Right atrium auricular region (tissue), 2 donors: ENCODE measurements at regions not wholly inside any gene's neighbourhood (a gene's known extent, or its start where the extent isn't known, plus 50 kb on each side); places are given as distances from the start of the nearest gene placed in this dataset.
"Not testable (repeated sequence)": the region's sequence is repeated elsewhere in the genome, so short reads cannot be mapped to it uniquely, and the experiment has no call there.

Experiments used
- DNase-seq: peaks from one replicate; pipeline ENCODE4 v3.0.0-alpha.2; 2019; ENCODE audit warnings: low spot score
- H3K27ac ChIP-seq, 2 donors: fragments of 200-600 bp; sonication (generic); 1 replicate in 1 of 2; 2 replicates in 1 of 2; pipeline ENCODE4 v1.5.1; 2016 to 2019
- H3K27me3 ChIP-seq, 2 donors: fragments of 200-600 bp; sonication (generic); one replicate each; pipeline versions ENCODE4 v1.5.1 to v1.6.0; 2017 to 2019
- H3K36me3 ChIP-seq: fragments of 200-600 bp; sonication (generic); one replicate; pipeline ENCODE4 v1.5.1; 2016
- H3K4me1 ChIP-seq, 2 donors: fragments of 200-600 bp; sonication (generic); one replicate each; pipeline versions ENCODE4 v1.5.1 to v1.6.0; 2017 to 2019
- H3K4me3 ChIP-seq, 2 donors: fragments of 200-600 bp; sonication (generic); 1 replicate in 1 of 2; 2 replicates in 1 of 2; pipeline ENCODE4 v1.5.1; 2017 to 2019; ENCODE audit warnings: mild to moderate bottlenecking in 1 of 2, moderate library complexity in 1 of 2
- H3K9me3 ChIP-seq, 2 donors: fragments of 200-600 bp; sonication (generic); one replicate each; pipeline ENCODE4 v1.5.1; 2019
- CTCF ChIP-seq, 2 donors: fragments of 200-600 bp; sonication (generic); IDR thresholded peaks; one replicate each; pipeline ENCODE4 v1.5.1; 2019; ENCODE audit warnings: antibody characterized with exemption in 2 of 2

- DNase-seq: no peak
- no peak overlapping the region for H3K27ac ChIP-seq
- no peak overlapping the region for H3K4me3 ChIP-seq
- no peaks in the 10 kb centered on the region for H3K9me3 ChIP-seq
- H3K27me3 ChIP-seq: no peaks in the 10 kb centered on the region
- TF ChIP-seq CTCF (IDR thresholded peaks at IDR 0.05): no peak
- H3K36me3 ChIP-seq: no peaks in the 10 kb centered on the region
- H3K4me1 ChIP-seq: no peaks in the 10 kb centered on the region
These were observed 1410.5 kb upstream of the CDH18 start for GRCh38 chr5:21398511-21398910.

- H3K4me1 ChIP-seq: no peaks in the 10 kb centered on the region
- no peak for TF ChIP-seq CTCF (IDR thresholded peaks at IDR 0.05)
These were observed 1409.7 kb upstream of the CDH18 start for GRCh38 chr5:21397693-21398092.

GRCh38 chr5:21391506-21391905 lies 1403.5 kb upstream of the CDH18 start:
- H3K4me3 ChIP-seq: no peak overlapping the region
- H3K4me1 ChIP-seq: no peaks in the 10 kb centered on the region
- no peak overlapping the region for H3K27ac ChIP-seq
- H3K36me3 ChIP-seq: no peaks in the 10 kb centered on the region
- H3K9me3 ChIP-seq: no peaks in the 10 kb centered on the region
- TF ChIP-seq CTCF (IDR thresholded peaks at IDR 0.05): peak in 1 of 2 donors; percentile 34
- DNase-seq: no peak
- no peaks in the 10 kb centered on the region for H3K27me3 ChIP-seq

More at GRCh38 chr5:21397693-21398092, 1409.7 kb upstream of the CDH18 start:
- no peak for DNase-seq
- H3K4me3 ChIP-seq: no peak overlapping the region
- H3K36me3 ChIP-seq: no peaks in the 10 kb centered on the region
- no peaks in the 10 kb centered on the region for H3K9me3 ChIP-seq
- H3K27me3 ChIP-seq: no peaks in the 10 kb centered on the region
- no peak overlapping the region for H3K27ac ChIP-seq

- not testable (repeated sequence) for H3K27me3 ChIP-seq, DNase-seq, H3K4me3 ChIP-seq, H3K27ac ChIP-seq, H3K36me3 ChIP-seq, H3K9me3 ChIP-seq, H3K4me1 ChIP-seq
These were observed 1372.8 kb upstream of the CDH18 start for GRCh38 chr5:21360754-21361153.

- not testable (repeated sequence) for H3K4me3 ChIP-seq, H3K4me1 ChIP-seq, H3K36me3 ChIP-seq, H3K27me3 ChIP-seq, H3K9me3 ChIP-seq, DNase-seq, H3K27ac ChIP-seq
These were observed 1353.9 kb upstream of the CDH18 start for GRCh38 chr5:21341948-21342261.

GRCh38 chr5:21341203-21341947 lies 1353.4 kb upstream of the CDH18 start:
- H3K4me3 ChIP-seq, H3K27ac ChIP-seq: not testable (repeated sequence)

GRCh38 chr5:21340233-21340632 lies 1352.2 kb upstream of the CDH18 start:
- DNase-seq, H3K27ac ChIP-seq, H3K27me3 ChIP-seq, H3K36me3 ChIP-seq, H3K4me3 ChIP-seq, H3K4me1 ChIP-seq, H3K9me3 ChIP-seq: not testable (repeated sequence)

More at GRCh38 chr5:21341203-21341947, 1353.4 kb upstream of the CDH18 start:
- not testable (repeated sequence) for H3K27me3 ChIP-seq, H3K9me3 ChIP-seq, DNase-seq, H3K4me1 ChIP-seq, H3K36me3 ChIP-seq

GRCh38 chr5:21336478-21336877 lies 1348.5 kb upstream of the CDH18 start:
- H3K27ac ChIP-seq, H3K9me3 ChIP-seq, DNase-seq, H3K27me3 ChIP-seq, H3K36me3 ChIP-seq, H3K4me1 ChIP-seq, H3K4me3 ChIP-seq: not testable (repeated sequence)

GRCh38 chr5:21315376-21315775 lies 1327.4 kb upstream of the CDH18 start:
- not testable (repeated sequence) for H3K36me3 ChIP-seq, H3K27me3 ChIP-seq, H3K27ac ChIP-seq, DNase-seq, H3K4me3 ChIP-seq, H3K4me1 ChIP-seq, H3K9me3 ChIP-seq

GRCh38 chr5:21301205-21301604 lies 1313.2 kb upstream of the CDH18 start:
- not testable (repeated sequence) for DNase-seq, H3K4me3 ChIP-seq, H3K27me3 ChIP-seq

GRCh38 chr5:21274361-21274760 lies 1286.4 kb upstream of the CDH18 start:
- H3K36me3 ChIP-seq, H3K27me3 ChIP-seq, DNase-seq, H3K4me3 ChIP-seq, H3K27ac ChIP-seq, H3K4me1 ChIP-seq, H3K9me3 ChIP-seq: not testable (repeated sequence)

More at GRCh38 chr5:21301205-21301604, 1313.2 kb upstream of the CDH18 start:
- not testable (repeated sequence) for H3K4me1 ChIP-seq, H3K27ac ChIP-seq, H3K9me3 ChIP-seq, H3K36me3 ChIP-seq
